ELR (cell line): ENCODE measurements at regions not wholly inside any gene's neighbourhood (a gene's known extent, or its start where the extent isn't known, plus 50 kb on each side); places are given as distances from the start of the nearest gene placed in this dataset.
"Not testable (repeated sequence)": the region's sequence is repeated elsewhere in the genome, so short reads cannot be mapped to it uniquely, and the experiment has no call there.

ENCODE experiments used
- DNase-seq: peaks from one replicate; pipeline ENCODE4 v3.0.0-alpha.2; 2015; ENCODE audit warnings: low read depth

DNA sequence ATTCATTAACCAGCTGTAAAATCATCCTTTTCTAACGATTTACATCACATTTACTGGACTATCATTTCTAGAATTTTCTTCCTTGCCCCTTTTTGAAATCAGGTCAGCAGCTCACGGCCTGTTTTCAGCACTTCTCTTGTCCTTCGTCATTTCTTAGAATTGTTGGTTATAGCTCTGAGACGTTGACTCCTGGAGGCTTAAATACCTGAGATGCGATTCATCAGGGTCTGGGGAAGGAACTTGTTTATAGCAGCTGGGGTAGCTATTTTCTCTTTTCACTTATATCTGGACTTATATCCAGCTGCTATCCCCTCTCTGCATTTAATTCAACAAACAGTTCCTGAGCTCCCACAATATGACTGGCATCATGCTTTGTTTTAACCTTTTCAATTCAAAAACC lies 338.7 kb upstream of the TNRC6C start:
- DNase-seq: peak; percentile 87

DNA sequence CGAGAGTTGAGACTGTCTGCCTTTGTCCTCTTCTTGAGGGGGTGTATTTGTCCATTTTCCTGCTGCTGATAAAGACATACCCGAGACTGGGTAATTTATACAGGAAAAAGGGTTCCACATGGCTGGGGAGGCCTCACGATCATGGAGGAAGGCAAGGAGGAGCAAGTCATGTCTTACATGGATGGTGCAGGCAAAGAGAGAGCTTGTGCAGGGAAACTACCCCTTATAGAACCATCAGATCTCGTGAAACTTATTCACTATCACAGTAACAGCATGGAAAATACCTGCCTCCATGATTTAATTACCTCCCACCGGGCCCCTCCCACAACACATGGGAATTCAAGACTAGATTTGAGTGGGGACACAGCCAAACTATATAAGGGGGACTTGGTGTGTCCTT lies 338.2 kb upstream of the TNRC6C start:
- DNase-seq: no peak

DNA sequence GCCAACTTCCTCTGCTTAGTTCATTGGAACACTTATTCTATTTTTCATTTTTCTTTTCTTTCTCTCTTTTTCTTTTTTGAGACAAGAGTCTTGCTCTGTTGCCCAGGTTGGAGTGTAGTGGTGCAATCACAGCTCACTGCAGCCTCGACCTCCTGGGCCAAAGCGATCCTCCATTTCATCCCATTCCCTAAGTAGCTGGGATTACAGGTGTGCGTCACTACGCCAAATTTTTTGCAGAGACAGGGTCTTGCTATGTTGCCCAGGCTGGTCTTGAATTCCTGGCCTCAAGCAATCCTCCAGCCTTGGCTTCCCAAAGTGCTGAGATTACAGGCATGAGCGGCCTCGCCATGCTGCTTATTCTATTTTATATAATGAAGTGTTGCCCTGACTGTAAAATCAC lies 336.4 kb upstream of the TNRC6C start:
- not testable (repeated sequence) for DNase-seq

- no peak for DNase-seq
Measured at GRCh38 chr17:77622647-77623046, 335.9 kb upstream of the TNRC6C start.

DNA sequence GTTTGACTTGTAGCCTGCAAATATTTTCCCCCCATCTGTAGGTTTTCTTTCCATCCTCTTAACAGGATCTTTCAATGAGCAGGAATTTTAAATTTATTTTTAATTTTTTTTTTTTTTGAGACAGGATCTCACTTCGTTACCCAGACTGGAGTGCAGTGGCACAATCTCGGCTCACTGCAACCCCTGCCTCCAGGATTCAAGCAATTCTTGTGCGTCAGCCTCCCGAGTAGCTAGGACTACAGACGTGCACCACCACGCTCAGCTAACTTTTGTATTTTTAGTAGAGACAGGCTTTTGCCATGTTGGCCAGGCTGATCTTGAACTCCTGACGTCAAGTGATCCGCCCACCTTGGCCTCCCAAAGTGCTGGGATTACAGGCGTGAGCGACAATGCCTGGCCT lies 335.2 kb upstream of the TNRC6C start:
- DNase-seq: not testable (repeated sequence)

DNA sequence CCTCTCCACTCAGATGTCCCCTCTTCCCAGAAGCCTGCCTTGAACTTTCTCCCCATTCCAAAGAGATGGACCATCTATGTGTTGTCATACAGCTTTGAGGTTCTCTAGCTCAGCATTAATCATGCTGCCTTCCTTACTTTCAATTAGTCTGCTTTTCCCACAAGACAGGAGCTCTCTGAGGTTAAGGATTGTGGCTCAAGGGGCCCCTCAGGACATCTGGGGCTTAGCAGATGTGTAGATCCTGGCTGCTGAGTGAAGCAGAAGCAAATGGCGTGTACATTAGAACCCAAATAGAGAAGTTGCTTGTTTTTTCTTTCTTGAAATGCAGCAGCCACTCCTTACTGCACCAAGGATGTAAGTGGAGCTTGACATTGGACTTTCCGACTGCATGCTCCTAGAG lies 330.5 kb upstream of the TNRC6C start:
- DNase-seq: no peak

DNA sequence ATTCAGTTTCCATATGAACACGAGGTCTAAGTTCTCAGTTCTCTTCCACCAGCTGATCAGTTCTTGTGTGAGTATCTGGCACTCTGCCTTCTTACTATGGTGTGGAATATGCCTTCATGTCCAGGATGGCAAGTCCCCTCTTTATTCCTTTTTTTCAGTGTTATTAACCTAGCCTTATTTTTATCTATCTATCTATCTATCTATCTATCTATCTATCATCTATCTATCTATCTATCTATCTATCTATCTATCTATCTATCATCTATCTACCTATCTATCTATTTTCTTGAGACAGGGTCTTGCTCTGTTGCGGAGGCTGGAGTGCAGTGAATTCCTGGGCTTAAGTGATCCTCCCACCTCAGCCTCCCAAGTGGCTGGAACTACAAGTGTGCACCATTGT lies 329.2 kb upstream of the TNRC6C start:
- not testable (repeated sequence) for DNase-seq

DNA sequence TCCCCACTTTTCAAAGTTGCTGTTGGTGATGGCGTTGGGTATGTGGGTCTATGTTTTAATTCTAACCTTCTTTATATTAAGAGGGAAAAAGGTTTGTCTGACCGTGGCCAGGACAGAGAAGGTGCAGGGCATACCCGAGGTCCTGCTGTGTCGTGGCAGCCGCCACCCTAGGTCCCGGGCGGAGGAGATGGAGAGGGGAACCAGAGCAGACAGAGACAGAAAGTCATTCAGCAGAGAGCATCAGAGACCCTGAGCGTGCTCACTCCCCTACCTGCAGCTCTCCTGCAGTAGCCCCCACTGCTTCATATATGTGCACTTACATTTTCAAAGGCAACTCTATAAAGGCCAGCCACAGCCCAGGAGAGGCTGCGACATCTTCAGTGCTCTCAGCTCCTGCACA lies 327.2 kb upstream of the TNRC6C start:
- DNase-seq: no peak

- DNase-seq: no peak
Measured at GRCh38 chr17:77632619-77633018, 325.9 kb upstream of the TNRC6C start.

GRCh38 chr17:77634710-77635109 lies 323.8 kb upstream of the TNRC6C start:
- no peak for DNase-seq

DNA sequence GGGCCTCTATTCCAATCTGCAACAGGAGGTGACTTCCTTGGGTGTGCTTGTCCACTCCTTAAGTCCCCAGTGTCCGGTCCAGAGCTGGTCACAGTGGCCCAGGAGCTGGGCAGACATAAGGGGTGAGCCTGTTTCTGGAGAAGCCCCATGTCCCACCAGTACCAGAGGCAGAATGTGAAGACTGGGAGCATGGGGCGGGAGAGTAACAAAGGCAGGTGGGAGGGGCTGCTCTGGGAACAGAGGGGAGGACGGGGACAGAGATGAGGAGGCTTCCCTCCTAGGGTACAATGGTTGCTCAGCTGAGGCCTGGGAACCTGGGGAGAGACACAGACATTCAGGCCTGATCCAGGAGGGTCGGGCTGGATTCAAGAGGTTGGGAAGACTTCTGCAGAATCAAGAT lies 323.3 kb upstream of the TNRC6C start:
- DNase-seq: no peak

DNA sequence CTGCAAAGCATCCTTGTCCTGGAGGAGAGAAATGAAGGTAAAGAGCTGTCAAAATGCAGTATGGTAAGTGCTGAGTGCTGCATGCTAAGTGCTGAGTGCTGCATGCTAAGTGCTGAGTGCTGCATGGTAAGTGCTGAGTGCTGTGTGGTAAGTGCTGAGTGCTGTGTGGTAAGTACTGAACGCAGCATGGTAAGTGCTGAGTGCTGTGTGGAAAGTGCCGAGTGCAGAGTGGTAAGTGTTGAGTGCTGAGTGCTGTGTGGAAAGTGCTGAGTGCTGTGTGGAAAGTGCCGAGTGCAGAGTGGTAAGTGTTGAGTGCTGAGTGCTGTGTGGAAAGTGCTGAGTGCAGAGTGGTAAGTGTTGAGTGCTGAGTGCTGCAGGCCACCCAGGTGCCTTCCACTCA lies 322.7 kb upstream of the TNRC6C start:
- not testable (repeated sequence) for DNase-seq

DNA sequence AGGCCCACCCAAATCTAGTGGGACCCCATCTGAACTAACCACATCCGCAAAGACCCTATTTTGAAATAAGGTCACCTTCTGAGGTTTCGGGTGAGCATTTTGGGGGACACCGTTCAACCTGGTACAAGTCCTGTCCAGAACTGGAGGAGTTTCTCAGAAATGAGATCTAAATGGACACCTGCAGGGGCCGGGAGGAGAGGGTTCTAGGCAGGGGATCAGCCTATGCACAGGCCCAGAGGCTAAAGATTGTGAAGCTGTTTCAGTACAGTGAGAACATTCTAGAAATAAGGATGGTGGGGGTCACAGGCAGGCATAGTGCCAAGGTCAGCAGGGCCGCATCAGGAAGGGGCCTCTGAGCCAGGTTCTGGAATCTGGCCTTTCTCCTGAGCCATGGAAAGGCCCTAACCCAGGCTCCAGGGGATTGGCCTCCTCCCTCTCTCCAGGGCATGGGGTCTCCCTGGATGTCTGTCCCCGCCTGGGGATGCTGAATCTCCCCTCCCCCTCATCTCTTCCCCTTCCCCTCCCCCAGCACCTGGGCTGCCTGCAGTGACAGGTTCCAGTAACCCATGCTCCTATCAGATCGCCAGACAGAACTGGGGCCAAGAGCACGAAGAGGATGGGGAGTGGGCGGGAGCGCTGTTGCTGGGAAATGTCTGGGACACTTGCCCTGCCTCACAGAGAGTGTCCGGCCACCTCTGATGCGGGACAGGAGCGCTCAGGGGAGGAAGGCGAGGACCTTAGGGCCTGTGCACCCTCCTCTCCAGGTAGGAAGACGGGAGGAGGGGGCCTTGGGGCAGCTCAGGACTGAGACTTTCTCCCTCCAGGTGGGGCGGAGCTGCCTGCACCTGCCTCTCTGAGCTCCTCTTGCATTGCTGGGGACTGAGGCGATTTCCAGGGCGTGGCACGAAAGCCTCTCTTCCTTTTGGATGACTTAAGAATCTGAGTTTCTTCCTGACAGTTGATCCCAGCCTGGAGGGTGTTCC lies 321.4 kb upstream of the TNRC6C start:
- no peak for DNase-seq

DNA sequence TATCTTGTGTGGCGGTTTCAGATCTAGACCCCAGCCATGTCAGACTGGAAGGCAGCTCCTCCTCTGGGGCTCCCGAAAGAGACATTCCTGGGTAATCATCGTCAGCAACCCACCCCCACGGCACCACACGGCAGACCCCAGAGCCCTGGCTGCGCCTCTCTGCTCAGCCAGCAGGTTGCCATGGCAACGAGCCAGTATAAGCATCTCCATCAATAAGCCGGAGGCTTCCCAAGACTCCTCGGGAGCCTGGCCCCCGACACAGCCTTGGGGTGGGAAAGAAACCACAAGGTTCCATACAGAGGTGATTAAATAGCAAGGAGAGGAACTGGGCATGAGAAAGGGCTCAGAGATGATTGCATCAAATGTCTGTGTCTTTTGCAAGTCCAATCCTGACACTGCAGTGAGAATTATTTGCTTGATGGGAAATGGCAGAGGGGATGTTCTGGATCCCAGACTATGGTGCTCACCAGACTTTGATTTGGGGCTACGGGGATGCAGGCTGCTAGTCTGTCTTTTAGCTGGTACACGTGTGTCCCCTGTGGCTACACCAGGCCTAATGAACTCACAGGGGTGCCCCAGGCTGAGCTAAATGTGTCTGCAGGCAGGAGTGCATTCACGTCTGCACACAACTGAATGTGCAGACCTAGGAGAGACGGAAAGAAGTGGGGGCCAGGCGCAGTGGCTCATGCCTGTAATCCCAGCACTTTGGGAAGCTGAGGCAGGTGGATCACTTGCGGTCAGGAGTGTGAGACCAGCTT lies 320.5 kb upstream of the TNRC6C start:
- no peak for DNase-seq

GRCh38 chr17:77640252-77640651 lies 318.3 kb upstream of the TNRC6C start:
- DNase-seq: no peak

DNA sequence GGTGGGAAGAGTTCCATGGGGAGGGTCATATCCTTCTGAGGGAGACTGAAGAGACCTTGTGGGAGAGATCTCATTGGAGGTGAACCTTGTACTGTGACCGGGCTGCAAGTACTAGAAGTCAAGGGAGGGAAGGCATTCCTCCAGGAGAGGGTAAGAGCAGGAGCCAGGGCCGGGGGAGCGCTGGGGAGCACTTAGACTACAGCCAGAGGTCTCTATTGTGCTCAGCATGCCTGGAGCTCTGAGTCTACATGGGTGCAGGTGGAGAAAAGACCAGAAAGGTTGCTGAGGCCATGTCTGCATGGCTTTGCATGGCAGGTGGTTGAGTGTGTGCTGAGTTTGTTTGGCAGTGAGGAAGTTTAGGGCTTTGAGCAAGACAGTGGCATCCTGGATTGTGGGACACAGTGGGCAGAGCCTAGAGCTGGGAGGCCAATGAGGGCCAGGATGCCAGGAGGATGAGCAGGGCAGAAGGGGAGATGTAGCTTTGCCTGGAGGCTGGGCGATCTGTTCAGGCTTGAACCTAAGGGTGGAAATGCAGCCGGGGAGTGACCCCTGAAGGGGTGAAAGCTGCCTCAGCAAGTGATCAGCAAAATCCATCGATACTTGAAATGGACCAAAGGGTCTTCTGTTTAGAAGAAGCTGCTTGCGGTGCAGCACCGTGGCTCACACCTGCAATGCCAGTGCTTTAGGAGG lies 317.4 kb upstream of the TNRC6C start:
- DNase-seq: no peak

GRCh38 chr17:77641718-77642117 lies 316.8 kb upstream of the TNRC6C start:
- DNase-seq: no peak

- DNase-seq: no peak
Measured at GRCh38 chr17:77644181-77645071, 314.1 kb upstream of the TNRC6C start.

- DNase-seq: peak; percentile 15
Measured at GRCh38 chr17:77645072-77646045, 313.1 kb upstream of the TNRC6C start.

- DNase-seq: no peak
Measured at GRCh38 chr17:77646046-77646430, 312.5 kb upstream of the TNRC6C start.
